Testis (tissue), 2 donors: ENCODE measurements at regions not wholly inside any gene's neighbourhood (a gene's known extent, or its start where the extent isn't known, plus 50 kb on each side); places are given as distances from the start of the nearest gene placed in this dataset.
"Not testable (repeated sequence)": the region's sequence is repeated elsewhere in the genome, so short reads cannot be mapped to it uniquely, and the experiment has no call there.

Experiments
- DNase-seq: peaks from one replicate; pipeline ENCODE4 v3.0.0-alpha.2; 2019
- H3K27ac ChIP-seq, 2 donors: fragments of 200-600 bp; sonication (generic); one replicate each; pipeline ENCODE4 v1.5.1; 2019
- H3K27me3 ChIP-seq: fragments of 200-600 bp; sonication (generic); one replicate; pipeline ENCODE4 v1.5.1; 2019
- H3K36me3 ChIP-seq: fragments of 200-600 bp; sonication (generic); one replicate; pipeline ENCODE4 v1.5.1; 2017; ENCODE audit warnings: low read depth; ENCODE audit errors: missing control alignments
- H3K4me1 ChIP-seq: fragments of 200-600 bp; sonication (generic); one replicate; pipeline ENCODE4 v1.5.1; 2019
- H3K4me3 ChIP-seq, 2 donors: fragments of 200-600 bp; sonication (generic); one replicate each; pipeline ENCODE4 v1.5.1; 2017 to 2019
- H3K9me3 ChIP-seq: fragments of 200-600 bp; sonication (generic); one replicate; pipeline ENCODE4 v1.5.1; 2017
- POLR2A ChIP-seq: fragments of 450-650 bp; IDR thresholded peaks from one replicate; pipeline ENCODE4 v1.6.1; 2017; ENCODE audit warnings: antibody characterized with exemption, mild to moderate bottlenecking, moderate library complexity
- WGBS, 2 donors: methylation state at CpG; one replicate each; pipeline ENCODE4 v1.1.5; 2018; 5-methylcytosine and 5-hydroxymethylcytosine counted together
- intact Hi-C: fragments of 100-400 bp; cut with DNase I; formaldehyde crosslinking; loops from one replicate; pipeline ENCODE4 v1.15.1; 2023; ENCODE audit warnings: low total_unique reads
- TF ChIP-seq, protein P1 (sequence below), 3 experiments: fragments of 450-650 bp in 2 of 3; fragments of 200-600 bp in 1 of 3; sonication (generic) in 1 of 3; IDR thresholded peaks; one replicate each; pipeline ENCODE4 v1.5.1; 2016 to 2019; ENCODE audit warnings: antibody characterized with exemption in 3 of 3, mild to moderate bottlenecking in 2 of 3, moderate library complexity in 1 of 3

DNA sequence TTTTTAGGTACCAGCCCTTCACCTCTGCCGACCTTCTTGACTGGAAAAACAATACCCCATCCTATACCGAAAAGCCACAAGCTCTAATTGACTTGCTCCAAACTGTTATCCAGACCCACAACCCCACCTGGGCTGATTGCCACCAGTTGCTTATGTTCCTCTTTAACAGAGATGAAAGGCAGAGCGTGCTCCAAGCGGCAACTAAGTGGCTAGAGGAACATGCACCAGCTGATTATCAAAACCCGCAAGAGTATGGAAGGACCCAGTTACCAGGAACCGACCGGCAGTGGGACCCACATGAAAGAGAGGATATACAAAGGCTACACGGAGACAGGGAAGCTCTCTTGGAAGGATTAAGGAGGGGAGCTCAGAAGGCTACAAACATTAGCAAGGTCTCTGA lies 86.1 kb upstream of the TANC1 start:
- no peak overlapping the region for H3K4me3 ChIP-seq
- no peaks in the 10 kb centered on the region for H3K36me3 ChIP-seq
- H3K4me1 ChIP-seq, result no peaks in the 10 kb centered on the region
- no peaks in the 10 kb centered on the region for H3K9me3 ChIP-seq
- no peaks in the 10 kb centered on the region for H3K27me3 ChIP-seq
- no peak for DNase-seq
- TF ChIP-seq, protein P1, sequence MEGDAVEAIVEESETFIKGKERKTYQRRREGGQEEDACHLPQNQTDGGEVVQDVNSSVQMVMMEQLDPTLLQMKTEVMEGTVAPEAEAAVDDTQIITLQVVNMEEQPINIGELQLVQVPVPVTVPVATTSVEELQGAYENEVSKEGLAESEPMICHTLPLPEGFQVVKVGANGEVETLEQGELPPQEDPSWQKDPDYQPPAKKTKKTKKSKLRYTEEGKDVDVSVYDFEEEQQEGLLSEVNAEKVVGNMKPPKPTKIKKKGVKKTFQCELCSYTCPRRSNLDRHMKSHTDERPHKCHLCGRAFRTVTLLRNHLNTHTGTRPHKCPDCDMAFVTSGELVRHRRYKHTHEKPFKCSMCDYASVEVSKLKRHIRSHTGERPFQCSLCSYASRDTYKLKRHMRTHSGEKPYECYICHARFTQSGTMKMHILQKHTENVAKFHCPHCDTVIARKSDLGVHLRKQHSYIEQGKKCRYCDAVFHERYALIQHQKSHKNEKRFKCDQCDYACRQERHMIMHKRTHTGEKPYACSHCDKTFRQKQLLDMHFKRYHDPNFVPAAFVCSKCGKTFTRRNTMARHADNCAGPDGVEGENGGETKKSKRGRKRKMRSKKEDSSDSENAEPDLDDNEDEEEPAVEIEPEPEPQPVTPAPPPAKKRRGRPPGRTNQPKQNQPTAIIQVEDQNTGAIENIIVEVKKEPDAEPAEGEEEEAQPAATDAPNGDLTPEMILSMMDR (IDR thresholded peaks at IDR 0.05), result no peak
- no peak for TF ChIP-seq POLR2A
- intact Hi-C loops, result loop anchor here (5.0 kb wide), 1 partner anchor 280 kb away; no protein-coding TSS in a partner anchor
- 81 to 82% methylated on average over 8 of the region's 8 CpGs for WGBS, 2 donors
- no peak overlapping the region for H3K27ac ChIP-seq

DNA sequence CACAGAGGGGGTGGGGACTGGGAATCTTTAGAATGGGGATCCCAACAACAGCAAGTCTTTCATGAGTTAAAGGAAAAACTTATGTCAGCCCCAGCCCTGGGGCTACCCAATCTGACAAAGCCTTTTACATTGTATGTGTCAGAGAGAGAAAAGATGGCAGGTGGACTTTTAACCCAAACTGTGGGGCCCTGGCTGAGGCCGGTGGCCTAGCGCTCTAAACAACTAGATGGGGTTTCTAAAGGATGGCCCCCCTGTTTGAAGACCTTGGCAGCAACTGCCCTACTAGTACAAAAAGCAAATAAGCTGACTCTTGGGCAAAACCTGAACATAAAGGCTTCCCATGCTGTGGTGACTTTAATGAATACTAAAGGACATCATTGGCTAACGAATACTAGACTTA lies 83.9 kb upstream of the TANC1 start:
- not testable (repeated sequence) for H3K27me3 ChIP-seq, H3K27ac ChIP-seq, H3K9me3 ChIP-seq, DNase-seq, H3K36me3 ChIP-seq, H3K4me3 ChIP-seq, H3K4me1 ChIP-seq
- 87 to 91% methylated on average over 3 of the region's 3 CpGs for WGBS, 2 donors
- intact Hi-C loops, result loop anchor here (5.0 kb wide), 1 partner anchor 282 kb away; no protein-coding TSS in a partner anchor

DNA sequence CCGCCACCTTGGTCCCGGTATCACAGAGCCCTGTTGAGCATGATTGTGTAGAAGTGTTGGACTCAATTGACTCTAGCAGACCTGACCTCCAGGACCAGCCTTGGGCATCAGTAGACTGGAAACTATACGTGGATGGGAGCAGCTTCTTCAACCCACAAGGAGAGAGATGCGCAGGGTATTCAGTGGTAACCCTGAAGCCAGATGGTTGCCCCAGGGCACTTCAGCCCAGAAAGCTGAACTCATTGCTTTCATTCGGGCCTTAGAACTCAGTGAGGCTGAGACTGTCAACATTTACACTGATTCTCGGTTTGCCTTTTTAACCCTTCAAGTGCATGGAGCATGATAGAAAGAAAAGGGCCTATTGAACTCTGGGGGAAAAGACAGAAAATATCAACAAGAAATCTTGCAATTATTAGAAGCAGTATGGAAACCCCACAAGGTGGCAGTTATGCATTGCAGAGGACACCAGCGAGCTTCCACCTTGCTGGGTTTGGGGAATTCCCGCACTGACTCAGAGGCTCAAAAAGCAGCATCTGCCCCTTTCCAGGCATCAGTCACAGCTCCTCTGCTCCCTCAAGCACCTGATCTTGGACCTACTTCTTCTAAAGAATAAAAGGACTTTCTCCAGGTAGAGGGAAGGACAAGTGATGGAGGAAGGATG lies 83.3 kb upstream of the TANC1 start:
- intact Hi-C loops, H3K27me3 ChIP-seq, H3K9me3 ChIP-seq, H3K36me3 ChIP-seq, H3K4me3 ChIP-seq, DNase-seq, H3K4me1 ChIP-seq, H3K27ac ChIP-seq: not testable (repeated sequence)
- WGBS, 2 donors, result 86 to 90% methylated on average over 8 of the region's 8 CpGs

DNA sequence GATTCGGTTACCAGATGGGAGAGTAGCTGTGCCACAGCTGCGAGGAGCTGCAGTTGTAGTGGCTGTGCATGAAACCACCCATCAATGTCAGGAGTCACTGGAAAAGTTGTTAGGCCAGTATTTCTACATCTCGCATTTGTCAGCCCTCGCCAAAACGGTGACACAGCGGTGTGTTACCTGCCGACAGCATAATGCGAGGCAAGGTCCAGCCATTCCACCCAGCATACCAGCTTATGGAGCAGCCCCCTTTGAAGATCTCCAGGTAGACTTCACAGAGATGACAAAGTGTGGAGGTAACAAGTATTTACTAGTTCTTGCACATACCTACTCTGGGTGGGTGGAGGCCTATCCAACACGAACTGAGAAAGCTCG lies 82.8 kb upstream of the TANC1 start:
- H3K36me3 ChIP-seq, DNase-seq, H3K4me3 ChIP-seq, H3K27ac ChIP-seq, H3K9me3 ChIP-seq, H3K27me3 ChIP-seq, intact Hi-C loops, H3K4me1 ChIP-seq: not testable (repeated sequence)
- 92 to 93% methylated on average over 10 of the region's 10 CpGs for WGBS, 2 donors

DNA sequence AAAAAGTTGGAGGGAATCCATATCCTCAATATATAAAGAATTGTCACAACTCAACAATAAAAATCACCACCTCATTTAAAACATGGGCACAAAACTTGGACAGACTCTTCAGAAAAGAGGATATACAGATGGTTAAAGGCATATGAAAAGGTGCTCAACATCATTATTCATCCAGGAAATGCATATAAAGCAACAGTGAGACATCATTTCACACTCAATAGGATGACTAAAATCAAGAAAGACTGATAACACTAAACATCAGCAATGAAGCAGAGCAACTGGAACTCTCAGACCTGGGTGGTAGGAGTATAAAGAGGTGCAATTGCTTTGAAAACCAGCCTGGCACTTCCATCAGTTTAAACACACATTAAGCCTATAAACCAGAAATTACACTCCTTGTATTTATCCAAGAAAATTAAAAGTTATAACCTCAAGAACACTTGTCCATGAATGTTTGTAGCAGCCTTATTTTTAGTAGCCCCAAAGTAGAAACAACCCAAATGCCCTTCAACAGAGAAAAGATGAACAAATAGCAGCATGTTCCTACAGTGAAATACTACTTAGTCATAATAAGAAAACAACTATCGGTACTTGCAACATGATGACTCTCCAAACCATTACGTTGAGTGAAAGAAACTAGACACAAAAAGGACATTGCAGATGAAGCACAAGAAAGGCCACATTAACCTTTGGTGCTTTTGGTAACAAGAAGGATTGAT lies 79.1 kb upstream of the TANC1 start:
- WGBS, 2 donors, result 94 to 98% methylated on average over 2 of the region's 2 CpGs
- no peak overlapping the region for H3K27ac ChIP-seq
- DNase-seq, result no peak
- H3K4me3 ChIP-seq, result no peak overlapping the region
- H3K9me3 ChIP-seq, result no peaks in the 10 kb centered on the region
- H3K36me3 ChIP-seq, result no peaks in the 10 kb centered on the region
- intact Hi-C loops, result no loop called here
- no peaks in the 10 kb centered on the region for H3K27me3 ChIP-seq
- TF ChIP-seq, protein P1 (IDR thresholded peaks at IDR 0.05), result no peak
- no peak for TF ChIP-seq POLR2A
- H3K4me1 ChIP-seq, result no peaks in the 10 kb centered on the region

DNA sequence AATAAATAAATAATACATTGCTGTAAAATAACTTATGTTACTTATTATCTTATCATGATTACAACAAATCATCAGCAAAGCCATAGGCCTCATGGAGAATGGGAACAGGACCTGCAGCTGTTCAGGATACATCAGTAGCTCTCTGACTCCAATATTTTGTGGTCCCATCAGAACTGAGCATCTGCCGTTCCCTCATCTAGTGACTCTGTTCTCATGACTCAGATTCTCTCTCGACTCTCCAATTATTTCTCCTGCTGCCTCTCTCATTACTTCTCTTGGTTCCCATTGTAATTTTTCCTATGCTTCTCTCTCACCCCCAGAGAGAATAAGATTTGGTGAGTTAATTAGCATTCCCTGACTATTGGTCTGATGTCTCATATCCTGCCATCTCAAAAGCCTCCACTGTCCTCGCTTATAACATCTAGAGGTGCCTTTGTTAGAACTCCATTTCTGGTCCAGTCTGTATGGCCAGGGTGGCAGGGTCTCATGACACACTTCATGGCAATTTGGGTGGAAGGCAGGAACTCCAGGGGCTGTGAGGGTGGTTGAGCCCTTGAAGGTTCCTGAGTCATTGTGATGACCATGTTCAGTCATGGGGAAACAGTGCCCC lies 78.0 kb upstream of the TANC1 start:
- Histone ChIP-seq H3K27ac (no peak overlapping the region), H3K4me3 (no peak overlapping the region), H3K36me3 (no peaks in the 10 kb centered on the region), H3K27me3 (no peaks in the 10 kb centered on the region), H3K9me3 (no peaks in the 10 kb centered on the region), H3K4me1 (no peaks in the 10 kb centered on the region)
- 95 to 96% methylated on average over 3 of the region's 3 CpGs for WGBS, 2 donors
- DNase-seq, result no peak
- intact Hi-C loops, result no loop called here
- TF ChIP-seq POLR2A, result no peak
- TF ChIP-seq, protein P1 (IDR thresholded peaks at IDR 0.05), result no peak
